HepG2 (cell line): ENCODE measurements at regions not wholly inside any gene's neighbourhood (a gene's known extent, or its start where the extent isn't known, plus 50 kb on each side); places are given as distances from the start of the nearest gene placed in this dataset.

Experiments
- ARID3A ChIP-seq: IDR thresholded peaks from 2 replicates; pipeline ENCODE4 v1.6.1; 2012; ENCODE audit warnings: low read depth, low read length, improper control_type of control experiment
- ARNT2 ChIP-seq: sonication (generic); formaldehyde crosslinking; IDR thresholded peaks from 2 replicates; pipeline ENCODE4 v1.8.0; 2022; ENCODE audit warnings: mild to moderate bottlenecking, low read depth, missing genetic modification reagents, moderate library complexity
- CSRNP2 ChIP-seq: sonication (generic); formaldehyde crosslinking; conservative IDR thresholded peaks from 2 replicates; pipeline ENCODE4 v1.8.0; 2022; ENCODE audit warnings: low read depth, missing genetic modification reagents
- DR1 ChIP-seq: sonication (generic); formaldehyde crosslinking; IDR thresholded peaks from 2 replicates; pipeline ENCODE4 v1.8.0; 2021; ENCODE audit warnings: mild to moderate bottlenecking, missing genetic modification reagents, inconsistent platforms
- EZH2 ChIP-seq: conservative IDR thresholded peaks from 2 replicates; pipeline ENCODE4 v1.6.1; 2012; ENCODE audit warnings: mild to moderate bottlenecking, low read depth, low read length, moderate library complexity
- GABPB1 ChIP-seq: IDR thresholded peaks from 2 replicates; pipeline ENCODE4 v1.6.1; 2016; ENCODE audit warnings: mild to moderate bottlenecking, missing genetic modification reagents, moderate library complexity, missing compliant biosample characterization
- KDM2A ChIP-seq: sonication (generic); formaldehyde crosslinking; IDR thresholded peaks from 2 replicates; pipeline ENCODE4 v1.4.0; 2020; ENCODE audit warnings: low read depth, missing genetic modification reagents, borderline replicate concordance
- KLF13 ChIP-seq: sonication (generic); formaldehyde crosslinking; IDR thresholded peaks from 2 replicates; pipeline ENCODE4 v1.4.0; 2020; ENCODE audit warnings: mild to moderate bottlenecking, missing genetic modification reagents
- KLF9 ChIP-seq: IDR thresholded peaks from 2 replicates; pipeline ENCODE4 v1.6.1; 2016; ENCODE audit warnings: low read depth
- MIXL1 ChIP-seq: IDR thresholded peaks from 2 replicates; pipeline ENCODE4 v1.6.1; 2016
- NAIF1 ChIP-seq: sonication (generic); formaldehyde crosslinking; IDR thresholded peaks from 2 replicates; pipeline ENCODE4 v1.5.0; 2020; ENCODE audit warnings: mild to moderate bottlenecking, missing genetic modification reagents, borderline replicate concordance
- PRMT3 ChIP-seq: sonication (generic); formaldehyde crosslinking; IDR thresholded peaks from 2 replicates; pipeline ENCODE4 v1.8.1; 2022; ENCODE audit warnings: low read depth, mild to moderate bottlenecking, moderate library complexity, missing genetic modification reagents, borderline replicate concordance
- SALL1 ChIP-seq: sonication (generic); formaldehyde crosslinking; IDR thresholded peaks from 2 replicates; pipeline ENCODE4 v1.8.0; 2022; ENCODE audit warnings: mild to moderate bottlenecking, missing genetic modification reagents
- TFDP1 ChIP-seq: IDR thresholded peaks from 2 replicates; pipeline ENCODE4 v1.6.1; 2016; ENCODE audit warnings: missing compliant biosample characterization, missing genetic modification reagents, borderline replicate concordance
- U2AF1 ChIP-seq: fragments of 200-400 bp; formaldehyde crosslinking; optimal IDR thresholded peaks from 2 replicates; pipeline ENCODE3; 2017; ENCODE audit warnings: mild to moderate bottlenecking, low read depth, low read length
- XRCC5 ChIP-seq: fragments of 200-400 bp; formaldehyde crosslinking; optimal IDR thresholded peaks from 2 replicates; pipeline ENCODE3; 2017; ENCODE audit warnings: mild to moderate bottlenecking, low read length
- ZBTB2 ChIP-seq: sonication (generic); formaldehyde crosslinking; IDR thresholded peaks from 2 replicates; pipeline ENCODE4 v1.8.0; 2022; ENCODE audit warnings: low read depth, missing genetic modification reagents
- ZMYM2 ChIP-seq: sonication (generic); formaldehyde crosslinking; IDR thresholded peaks from 2 replicates; pipeline ENCODE4 v1.8.0; 2022; ENCODE audit warnings: mild to moderate bottlenecking, missing genetic modification reagents
- ZNF382 ChIP-seq: sonication (generic); formaldehyde crosslinking; IDR thresholded peaks from 2 replicates; pipeline ENCODE4 v1.5.0; 2020; ENCODE audit warnings: missing genetic modification reagents, mild to moderate bottlenecking, borderline replicate concordance
- ZNF451 ChIP-seq: sonication (generic); formaldehyde crosslinking; IDR thresholded peaks from 2 replicates; pipeline ENCODE4 v1.5.0; 2020; ENCODE audit warnings: mild to moderate bottlenecking, missing genetic modification reagents
- ZNF503 ChIP-seq: sonication (generic); formaldehyde crosslinking; IDR thresholded peaks from 2 replicates; pipeline ENCODE4 v1.4.0; 2020; ENCODE audit warnings: missing genetic modification reagents
- ZNF598 ChIP-seq: sonication (generic); formaldehyde crosslinking; IDR thresholded peaks from 2 replicates; pipeline ENCODE4 v1.5.1; 2020; ENCODE audit warnings: mild to moderate bottlenecking, missing genetic modification reagents, borderline replicate concordance
- ZNF607 ChIP-seq: sonication (generic); formaldehyde crosslinking; IDR thresholded peaks from 2 replicates; pipeline ENCODE4 v1.5.1; 2020; ENCODE audit warnings: missing genetic modification reagents, mild to moderate bottlenecking, borderline replicate concordance
- ZNF678 ChIP-seq: sonication (generic); formaldehyde crosslinking; IDR thresholded peaks from 2 replicates; pipeline ENCODE4 v1.4.0; 2020; ENCODE audit warnings: mild to moderate bottlenecking, missing genetic modification reagents

GRCh38 chr17:72397223-72397667 is 276.4 kb downstream of the SOX9 start (continued):
- TF ChIP-seq PRMT3 (CRISPR knock-in tag) (no peak), KLF9 (CRISPR knock-in tag) (no peak), ZMYM2 (CRISPR knock-in tag) (peak; percentile 97), ZNF382 (CRISPR knock-in tag) (no peak), ZBTB2 (CRISPR knock-in tag) (no peak), TFDP1 (CRISPR knock-in tag) (no peak), GABPB1 (CRISPR knock-in tag) (peak; percentile 30; the same call in 1 of the 2 replicates), KLF13 (CRISPR knock-in tag) (no peak), DR1 (CRISPR knock-in tag) (no peak), ARID3A (no peak), KDM2A (CRISPR knock-in tag) (peak; percentile 40; the same call in 1 of the 2 replicates), CSRNP2 (no peak), ZNF503 (peak; percentile 84), MIXL1 (CRISPR knock-in tag) (0 out of 2 replicates have a peak, but pooled peaks have one; percentile 49), EZH2 (no peak), NAIF1 (CRISPR knock-in tag) (no peak), ZNF607 (no peak), ARNT2 (0 out of 2 replicates have a peak, but pooled peaks have one; percentile 18), ZNF598 (CRISPR knock-in tag) (no peak), ZNF451 (0 out of 2 replicates have a peak, but pooled peaks have one; percentile 37), SALL1 (CRISPR knock-in tag) (peak; percentile 88), U2AF1 (no peak), XRCC5 (no peak), ZNF678 (no peak)
